Adrenal gland (tissue), 5 donors: ENCODE measurements at regions not wholly inside any gene's neighbourhood (a gene's known extent, or its start where the extent isn't known, plus 50 kb on each side); places are given as distances from the start of the nearest gene placed in this dataset.
"Not testable (repeated sequence)": the region's sequence is repeated elsewhere in the genome, so short reads cannot be mapped to it uniquely, and the experiment has no call there.

ENCODE experiments used
- POLR2A ChIP-seq, 2 donors: fragments of 450-650 bp; IDR thresholded peaks; one replicate each; pipeline ENCODE4 v1.6.1; 2017; ENCODE audit warnings: antibody characterized with exemption in 2 of 2, mild to moderate bottlenecking in 2 of 2, moderate library complexity in 1 of 2
- TF ChIP-seq, protein P1 (sequence below), 6 experiments: fragments of 450-650 bp in 4 of 6; fragments of 200-600 bp in 2 of 6; sonication (generic) in 1 of 6; IDR thresholded peaks; 1 replicate in 5 of 6; 2 replicates in 1 of 6; pipeline versions ENCODE4 v1.5.1 to v1.8.0; 2016 to 2021; ENCODE audit warnings: antibody characterized with exemption in 6 of 6, mild to moderate bottlenecking in 2 of 6, moderate library complexity in 1 of 6
- donor health status: DM: no; HTN: no; CAD: no.

DNA sequence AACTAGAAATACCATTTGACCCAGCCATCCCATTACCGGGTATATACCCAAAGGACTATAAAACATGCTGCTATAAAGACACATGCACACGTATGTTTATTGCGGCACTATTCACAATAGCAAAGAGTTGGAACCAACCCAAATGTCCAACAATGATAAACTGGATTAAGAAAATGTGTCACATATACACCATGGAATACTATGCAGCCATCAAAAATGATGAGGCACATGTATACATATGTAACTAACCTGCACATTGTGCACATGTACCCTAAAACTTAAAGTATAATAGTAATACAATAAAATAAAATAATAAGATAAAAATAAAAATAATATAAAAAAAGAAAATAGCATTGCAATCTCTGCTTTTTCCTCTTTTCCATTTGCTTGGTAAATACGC lies 344.7 kb downstream of the FGF10 start:
- TF ChIP-seq, protein P1, sequence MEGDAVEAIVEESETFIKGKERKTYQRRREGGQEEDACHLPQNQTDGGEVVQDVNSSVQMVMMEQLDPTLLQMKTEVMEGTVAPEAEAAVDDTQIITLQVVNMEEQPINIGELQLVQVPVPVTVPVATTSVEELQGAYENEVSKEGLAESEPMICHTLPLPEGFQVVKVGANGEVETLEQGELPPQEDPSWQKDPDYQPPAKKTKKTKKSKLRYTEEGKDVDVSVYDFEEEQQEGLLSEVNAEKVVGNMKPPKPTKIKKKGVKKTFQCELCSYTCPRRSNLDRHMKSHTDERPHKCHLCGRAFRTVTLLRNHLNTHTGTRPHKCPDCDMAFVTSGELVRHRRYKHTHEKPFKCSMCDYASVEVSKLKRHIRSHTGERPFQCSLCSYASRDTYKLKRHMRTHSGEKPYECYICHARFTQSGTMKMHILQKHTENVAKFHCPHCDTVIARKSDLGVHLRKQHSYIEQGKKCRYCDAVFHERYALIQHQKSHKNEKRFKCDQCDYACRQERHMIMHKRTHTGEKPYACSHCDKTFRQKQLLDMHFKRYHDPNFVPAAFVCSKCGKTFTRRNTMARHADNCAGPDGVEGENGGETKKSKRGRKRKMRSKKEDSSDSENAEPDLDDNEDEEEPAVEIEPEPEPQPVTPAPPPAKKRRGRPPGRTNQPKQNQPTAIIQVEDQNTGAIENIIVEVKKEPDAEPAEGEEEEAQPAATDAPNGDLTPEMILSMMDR (IDR thresholded peaks at IDR 0.05) = not testable (repeated sequence)
- TF ChIP-seq POLR2A (IDR thresholded peaks at IDR 0.05) = not testable (repeated sequence)
